ENCODE measurements at regions not wholly inside any gene's neighbourhood (a gene's known extent, or its start where the extent isn't known, plus 50 kb on each side); places are given as distances from the start of the nearest gene placed in this dataset.
"Not testable (repeated sequence)": the region's sequence is repeated elsewhere in the genome, so short reads cannot be mapped to it uniquely, and the experiment has no call there.

GRCh38 chr1:199018471-199019135 lies 379.8 kb downstream of the PTPRC start:
- intact Hi-C loops (cut with DNase I) = no loop called here
- no peak for DNase-seq

GRCh38 chr1:199020051-199020450 lies 381.2 kb downstream of the PTPRC start:
- intact Hi-C loops (cut with DNase I) = no loop called here
- no peak for DNase-seq

- intact Hi-C loops (cut with DNase I) = no loop called here
- DNase-seq = no peak
Observed at GRCh38 chr1:199020904-199021303, 382.1 kb downstream of the PTPRC start.

- DNase-seq = no peak
- intact Hi-C loops (cut with DNase I) = no loop called here
Observed at GRCh38 chr1:199029401-199029800, 390.6 kb downstream of the PTPRC start.

- DNase-seq = no peak
- intact Hi-C loops (cut with DNase I) = no loop called here
Observed at GRCh38 chr1:199029855-199030254, 391.0 kb downstream of the PTPRC start.

DNA sequence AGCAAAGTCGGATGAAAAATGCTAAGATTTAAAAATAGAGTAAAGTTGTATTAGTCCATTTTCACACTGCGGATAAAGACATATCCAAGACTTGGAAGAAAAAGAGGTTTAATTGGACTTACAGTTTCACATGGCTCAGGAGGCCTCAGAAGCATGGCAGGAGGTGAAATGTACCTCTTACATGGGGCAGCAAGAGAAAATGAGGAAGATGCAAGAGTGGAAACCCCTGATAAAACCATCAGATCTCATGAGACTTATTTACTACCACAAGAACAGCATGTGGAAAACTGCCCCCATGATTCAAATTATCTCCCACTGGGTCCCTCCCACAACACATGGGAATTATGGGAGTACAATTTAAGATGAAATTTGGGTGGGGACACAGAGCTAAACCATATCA lies 391.7 kb downstream of the PTPRC start:
- DNase-seq; intact Hi-C loops (cut with DNase I): not testable (repeated sequence)

DNA sequence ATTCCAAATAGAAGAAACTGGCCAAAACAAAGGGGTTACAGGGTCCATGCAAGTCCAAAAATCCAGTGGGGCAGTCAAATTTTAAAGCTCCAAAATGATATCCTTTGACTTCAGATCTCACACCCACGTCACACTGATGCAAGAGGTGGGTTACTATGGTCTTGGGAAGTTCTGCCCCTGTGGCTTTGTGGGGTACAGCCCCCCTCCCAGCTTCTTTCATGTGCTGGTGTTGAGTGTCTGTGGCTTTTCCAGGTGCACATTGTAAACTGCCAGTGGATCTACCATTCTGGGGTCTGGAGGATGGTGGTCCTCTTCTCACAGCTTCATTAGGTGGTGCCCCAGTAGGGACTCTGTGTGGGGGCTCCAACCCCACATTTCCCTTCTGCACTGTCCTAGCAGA lies 392.3 kb downstream of the PTPRC start:
- not testable (repeated sequence) for DNase-seq

GRCh38 chr1:199032479-199032878 lies 393.6 kb downstream of the PTPRC start:
- intact Hi-C loops (cut with DNase I); DNase-seq: not testable (repeated sequence)

More for the DNA sequence above, 392.3 kb downstream of the PTPRC start:
- intact Hi-C loops (cut with DNase I) = not testable (repeated sequence)

DNA sequence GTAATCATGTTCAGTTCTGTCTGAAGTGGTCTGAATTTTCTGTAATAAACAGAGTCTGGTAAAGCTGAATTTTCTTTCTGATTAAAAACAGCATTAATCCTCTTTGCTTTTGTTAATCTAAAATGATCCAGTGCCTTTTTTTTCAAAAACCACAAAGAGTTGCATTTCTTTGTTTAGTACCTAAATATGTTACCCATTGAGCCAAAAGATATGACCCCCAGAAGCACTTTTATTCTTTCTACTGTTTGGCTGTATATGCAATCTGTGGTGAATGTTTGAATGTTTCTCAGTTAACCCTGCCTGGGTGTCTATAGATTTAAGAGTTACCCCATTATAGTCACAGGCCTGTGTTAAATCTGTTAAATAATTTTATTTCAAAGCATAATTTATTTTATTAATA lies 394.8 kb downstream of the PTPRC start:
- intact Hi-C loops (cut with DNase I) = no loop called here
- DNase-seq = no peak

- intact Hi-C loops (cut with DNase I) = no loop called here
- no peak for DNase-seq
Observed at GRCh38 chr1:199038156-199038555, 399.3 kb downstream of the PTPRC start.

GRCh38 chr1:199040076-199040905 lies 401.5 kb downstream of the PTPRC start:
- DNase-seq = no peak
- intact Hi-C loops (cut with DNase I) = no loop called here

GRCh38 chr1:199041173-199041914 lies 402.5 kb downstream of the PTPRC start:
- DNase-seq = no peak

GRCh38 chr1:199042193-199042592 lies 403.4 kb downstream of the PTPRC start:
- no peak for DNase-seq
- intact Hi-C loops (cut with DNase I) = no loop called here

More at GRCh38 chr1:199041173-199041914, 402.5 kb downstream of the PTPRC start:
- intact Hi-C loops (cut with DNase I) = no loop called here

DNA sequence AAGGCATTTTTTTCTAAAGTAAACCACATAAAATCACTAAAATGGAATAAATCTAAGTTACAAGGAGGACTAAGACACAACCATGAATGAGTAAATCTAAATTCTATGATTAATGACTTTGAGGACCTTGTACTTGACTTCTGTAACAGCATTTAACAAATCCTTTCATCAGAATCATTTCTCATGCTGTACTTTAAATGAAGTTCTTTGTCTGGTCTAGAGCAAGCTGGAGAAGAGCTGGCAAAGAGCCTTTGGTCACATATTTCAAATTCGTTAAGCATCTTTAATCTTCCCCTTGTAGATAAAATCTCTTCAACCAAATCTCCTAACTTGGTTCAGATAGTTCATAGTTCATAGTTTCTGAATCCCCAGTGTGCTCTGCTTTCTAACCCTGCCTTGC lies 405.4 kb downstream of the PTPRC start:
- intact Hi-C loops (cut with DNase I) = no loop called here
- no peak for DNase-seq

DNA sequence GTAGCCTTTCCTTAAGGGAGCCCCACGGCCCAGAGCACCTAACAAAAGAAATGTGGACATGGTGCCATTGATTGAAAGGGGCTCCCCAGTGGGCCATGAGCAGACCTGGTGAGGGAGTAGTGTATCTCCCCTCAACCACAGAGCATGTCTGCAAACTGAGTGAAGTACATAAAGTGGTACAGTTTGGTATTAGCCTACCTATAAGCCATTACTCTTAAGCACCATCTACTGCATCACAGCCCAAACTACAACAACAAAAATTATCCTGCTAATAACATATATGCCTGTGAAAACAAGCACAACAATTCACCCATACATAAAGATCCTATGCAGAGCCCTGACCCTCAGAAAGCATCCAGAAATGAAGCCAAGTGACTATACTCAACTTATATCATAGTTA lies 407.8 kb downstream of the PTPRC start:
- intact Hi-C loops (cut with DNase I) = no loop called here
- no peak for DNase-seq

GRCh38 chr1:199054694-199055093 lies 415.9 kb downstream of the PTPRC start:
- intact Hi-C loops (cut with DNase I) = no loop called here
- no peak for DNase-seq

DNA sequence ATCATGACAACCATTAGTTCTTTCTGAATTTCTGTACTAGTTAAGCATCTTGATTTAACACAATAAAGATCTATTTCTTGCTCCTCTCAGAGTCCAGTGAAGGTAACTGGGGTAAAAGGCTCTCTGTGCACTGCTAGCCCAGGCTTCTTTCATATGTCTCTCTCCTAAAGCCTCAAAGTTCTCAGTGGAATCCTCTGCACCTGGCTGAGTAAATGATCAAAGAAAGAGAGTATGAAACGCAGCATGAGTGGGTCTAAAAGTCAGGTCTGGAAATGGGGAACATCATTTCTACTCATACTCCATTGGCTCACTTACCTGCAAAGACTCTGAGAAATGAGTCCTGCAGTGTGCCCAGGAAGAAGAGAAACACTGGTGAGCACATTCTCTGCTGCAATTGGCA lies 418.5 kb downstream of the PTPRC start:
- no peak for DNase-seq
- intact Hi-C loops (cut with DNase I) = no loop called here

- intact Hi-C loops (cut with DNase I) = no loop called here
- no peak for DNase-seq
Observed at GRCh38 chr1:199058281-199058680, 419.4 kb downstream of the PTPRC start.

GRCh38 chr1:199064971-199065370 lies 426.1 kb downstream of the PTPRC start:
- DNase-seq = no peak
- intact Hi-C loops (cut with DNase I) = no loop called here

GRCh38 chr1:199067483-199067882 lies 428.6 kb downstream of the PTPRC start:
- no peak for DNase-seq
- intact Hi-C loops (cut with DNase I) = no loop called here
